SIG-M5 treated with dmso at 0.1 percent for 504 hours (cell line): ENCODE measurements at regions not wholly inside any gene's neighbourhood (a gene's known extent, or its start where the extent isn't known, plus 50 kb on each side); places are given as distances from the start of the nearest gene placed in this dataset.

Experiments
- DNase-seq: peaks from one replicate; lab custom pipeline; 2025; ENCODE audit not compliant: unreplicated experiment; lab: John Stamatoyannopoulos, UW

DNA sequence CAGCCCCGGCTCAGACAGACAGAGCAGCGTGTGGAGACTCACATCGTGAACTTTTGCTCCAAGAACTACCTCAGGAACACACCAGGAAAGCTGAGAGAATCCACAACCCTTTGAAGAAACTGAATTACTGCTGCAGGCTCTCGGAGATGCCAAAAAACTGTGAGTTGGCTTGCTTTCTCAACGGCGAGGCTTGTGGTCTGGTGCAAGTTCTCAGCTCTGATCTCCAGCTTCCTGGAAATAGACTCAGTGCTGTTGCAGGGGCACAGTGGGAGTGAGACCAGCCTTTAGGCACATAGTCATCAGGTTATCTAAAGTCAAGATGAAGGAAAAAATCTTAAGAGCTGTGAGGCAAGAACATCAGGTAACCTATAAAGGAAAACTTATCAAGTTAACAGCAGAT is 273.7 kb upstream of the LRATD1 start:
- DNase-seq: no peak

DNA sequence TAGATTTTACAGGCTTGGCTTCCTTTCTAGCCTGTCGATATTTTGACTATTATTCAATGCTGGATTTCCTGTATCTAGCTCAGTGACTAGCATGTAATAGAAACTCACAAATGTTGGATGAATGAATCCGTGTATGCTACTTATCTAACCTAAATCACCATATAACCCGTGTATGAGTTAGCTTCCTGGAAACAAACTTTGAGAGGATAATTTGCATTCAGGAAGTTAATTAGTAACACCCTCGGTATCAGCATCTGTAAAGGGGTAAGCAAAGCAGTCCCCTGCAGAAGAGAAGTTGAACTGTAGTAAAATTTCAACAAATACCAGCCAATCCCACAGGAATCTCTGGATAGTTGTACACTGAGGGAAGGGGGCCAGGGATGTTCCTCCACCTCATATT is 269.4 kb upstream of the LRATD1 start:
- DNase-seq: no peak

DNA sequence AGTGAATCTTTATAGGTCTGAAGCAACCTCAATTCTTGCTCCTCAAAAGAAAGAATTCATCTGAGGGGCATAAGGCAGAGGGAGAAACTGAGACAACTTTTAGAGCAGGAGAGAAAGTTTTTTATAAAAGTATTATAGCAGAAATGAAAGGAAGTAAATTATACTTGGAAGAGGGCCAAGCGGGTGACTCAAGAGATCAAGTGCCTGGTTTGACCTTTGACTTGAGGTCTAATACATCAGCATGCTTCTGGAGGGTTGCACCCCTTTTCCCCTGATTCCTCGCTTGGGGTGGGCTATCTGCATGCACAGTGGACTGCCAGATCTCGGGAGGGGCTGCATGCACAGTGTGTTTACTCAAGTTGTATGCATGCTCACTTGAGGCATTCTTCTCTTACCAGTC is 268.5 kb upstream of the LRATD1 start:
- no peak for DNase-seq

DNA sequence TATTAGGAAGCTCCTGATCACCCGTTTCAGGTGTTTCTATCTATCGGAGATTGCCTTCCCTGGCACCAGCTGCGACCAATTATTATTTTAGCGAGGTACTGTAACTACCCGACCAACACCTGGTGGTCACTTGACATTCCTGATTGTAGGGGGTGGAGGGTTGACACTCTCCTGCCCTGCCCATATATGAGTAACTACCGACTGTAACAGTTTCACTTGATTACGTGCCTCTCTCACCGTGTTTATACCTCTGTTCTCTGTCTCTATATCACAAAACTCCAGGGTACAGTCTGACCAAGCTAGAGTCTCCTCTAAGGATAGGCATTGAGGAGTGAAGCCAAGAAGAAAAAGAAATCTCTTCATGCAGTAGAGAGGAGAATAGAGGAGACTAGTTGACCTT is 268.0 kb upstream of the LRATD1 start:
- DNase-seq: no peak

DNA sequence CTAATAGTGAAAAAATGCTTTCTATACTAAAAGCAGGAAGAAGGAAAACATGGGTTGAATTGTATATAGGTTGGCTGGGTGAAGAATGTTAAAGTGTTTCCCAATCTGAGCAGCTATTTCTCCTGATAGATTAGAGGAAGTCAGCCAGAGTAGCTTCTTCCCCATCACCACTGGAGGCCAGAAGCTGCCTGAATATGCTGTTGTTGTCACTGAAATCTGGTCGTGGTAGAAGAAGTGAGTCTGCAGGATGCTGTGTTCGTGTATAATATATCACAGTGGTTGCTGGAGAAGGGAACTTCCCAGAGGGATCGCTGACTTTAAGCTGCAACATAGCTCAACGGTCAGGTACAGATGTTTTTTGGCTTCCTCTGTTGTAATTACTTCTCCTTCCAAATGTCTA is 247.5 kb upstream of the LRATD1 start:
- DNase-seq: peak; percentile 51

DNA sequence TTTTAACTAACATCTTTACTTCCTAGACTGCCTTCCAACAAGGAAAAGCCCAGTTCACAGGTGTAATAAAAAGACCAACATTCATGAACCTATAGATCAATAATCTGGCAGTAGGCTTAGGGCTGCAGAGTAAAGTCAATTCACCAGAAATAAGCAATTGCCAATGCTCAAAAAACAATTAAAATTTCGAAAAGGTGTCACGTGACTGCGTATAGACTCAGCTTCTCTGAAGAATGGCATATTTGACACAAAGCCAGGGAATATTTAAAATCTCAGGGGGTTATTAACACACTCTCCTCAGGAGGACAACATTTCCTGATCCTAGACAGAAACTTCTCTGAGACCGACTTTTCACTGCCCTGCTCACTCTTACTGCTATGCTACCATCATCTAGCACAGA is 245.2 kb upstream of the LRATD1 start:
- no peak for DNase-seq

DNA sequence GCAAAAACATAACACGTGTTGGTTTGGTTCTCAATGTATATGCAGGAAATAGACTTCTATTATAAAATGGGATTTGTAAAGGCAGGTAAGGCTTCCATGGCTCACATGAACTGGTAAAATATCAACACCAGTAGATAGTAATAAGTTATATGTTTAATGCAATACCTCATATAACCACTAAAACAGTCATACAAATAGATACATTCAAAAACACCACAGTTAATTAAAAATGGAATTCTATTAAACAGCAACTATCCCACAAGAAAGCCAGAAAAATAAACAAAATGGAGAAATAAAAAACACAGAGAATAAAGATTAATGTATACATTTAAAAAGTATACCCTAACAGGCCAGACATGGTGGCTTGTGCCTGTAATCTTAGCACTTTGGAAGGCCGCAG is 243.8 kb upstream of the LRATD1 start:
- DNase-seq: no peak

DNA sequence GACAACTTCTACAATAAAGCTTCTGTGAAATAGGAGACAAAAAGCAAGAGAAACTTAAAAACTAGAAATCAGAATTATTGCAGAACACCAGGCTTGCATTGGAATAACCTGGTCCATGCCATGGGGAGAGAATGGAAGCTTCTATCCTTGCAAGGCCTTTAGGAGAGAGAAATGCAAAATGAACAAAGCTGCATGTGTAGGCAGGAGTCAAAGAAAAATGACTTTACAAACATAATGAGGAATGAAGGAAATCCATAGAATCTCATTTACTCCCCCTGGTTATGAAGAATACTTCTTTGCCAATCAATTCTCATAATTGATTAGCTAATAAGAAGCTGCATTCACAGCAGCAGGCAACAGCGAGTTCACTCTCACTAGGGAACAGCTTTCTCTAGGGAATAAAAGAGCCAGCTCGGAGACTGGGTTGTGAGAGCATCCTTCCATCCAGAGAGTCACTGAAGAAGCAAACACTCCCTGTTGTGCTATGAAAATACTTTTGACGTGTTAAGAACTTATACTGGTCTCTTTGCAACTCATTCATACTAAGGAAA is 235.9 kb upstream of the LRATD1 start:
- DNase-seq: no peak

DNA sequence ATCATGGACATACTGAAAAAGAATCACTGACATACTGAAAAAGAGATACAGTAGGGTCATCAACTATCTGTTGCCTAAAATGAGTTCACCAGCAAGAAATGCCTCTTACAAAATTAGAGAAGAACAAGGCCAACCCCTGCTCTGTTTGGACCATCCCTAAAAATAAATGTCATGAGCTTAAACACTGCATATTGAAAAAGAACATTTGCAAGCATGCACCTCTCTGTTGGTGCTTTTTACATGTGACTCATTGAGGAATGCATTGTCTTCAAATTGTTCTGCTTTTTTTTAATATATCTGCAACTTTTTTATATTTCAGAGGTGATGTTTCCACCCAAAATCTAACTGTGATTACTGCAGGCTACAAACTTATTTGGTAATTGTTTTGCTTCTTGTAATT is 233.9 kb upstream of the LRATD1 start:
- no peak for DNase-seq

DNA sequence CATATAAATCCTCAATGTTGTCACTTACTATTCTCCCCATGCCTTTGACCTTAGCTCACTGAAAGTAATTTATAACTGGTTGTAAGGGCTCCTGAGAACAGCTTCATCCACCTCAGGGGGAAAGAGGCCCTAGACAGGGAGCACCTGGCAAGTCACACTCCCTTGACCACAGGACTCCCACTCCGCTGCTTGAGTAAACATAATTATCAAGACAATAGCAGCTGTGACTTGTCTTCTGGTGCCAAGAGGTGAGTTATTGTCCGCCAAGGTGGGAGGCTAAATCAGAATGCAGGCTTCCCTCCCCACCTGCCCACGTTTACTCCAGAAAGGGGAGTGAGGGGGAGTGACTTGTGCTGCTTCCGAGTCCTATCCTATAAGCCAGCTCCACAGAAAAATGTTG is 230.6 kb upstream of the LRATD1 start:
- DNase-seq: no peak

DNA sequence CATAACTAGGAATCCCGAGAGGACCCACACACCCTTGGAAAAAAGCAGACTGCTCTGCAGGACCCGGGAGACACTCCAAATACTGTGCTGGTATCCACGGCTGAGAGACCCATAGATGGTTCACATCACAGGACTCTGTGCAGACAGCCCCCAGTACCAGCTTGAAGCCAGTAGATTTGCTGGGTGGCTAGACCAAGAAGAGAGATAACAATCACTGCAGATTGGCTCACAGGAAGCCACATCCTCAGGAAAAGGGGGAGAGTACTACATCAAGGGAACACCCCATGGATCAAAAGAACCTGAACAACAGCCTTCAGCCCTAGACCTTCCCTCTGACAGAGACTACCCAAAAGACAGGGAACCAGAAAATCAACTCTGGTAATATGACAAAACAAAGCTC is 223.8 kb upstream of the LRATD1 start:
- no peak for DNase-seq

DNA sequence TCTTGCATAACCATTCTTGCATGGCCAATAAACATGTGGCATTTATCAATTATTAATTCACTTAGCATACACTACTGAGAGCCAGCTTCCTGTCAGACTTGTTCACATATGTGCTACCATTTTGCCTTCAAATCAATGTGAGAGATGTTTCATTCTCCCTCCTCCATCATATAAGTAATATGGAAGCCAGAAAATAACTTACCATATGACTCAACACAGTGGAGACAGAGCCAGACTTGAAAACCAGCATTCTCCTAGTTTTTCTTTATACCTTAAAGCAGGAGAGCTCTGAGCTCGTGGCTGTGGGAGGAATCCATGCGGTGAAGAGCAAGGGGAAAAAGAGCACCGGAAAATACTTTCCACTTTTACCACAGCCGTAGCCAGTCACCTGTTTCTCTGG is 215.0 kb upstream of the LRATD1 start:
- DNase-seq: no peak

DNA sequence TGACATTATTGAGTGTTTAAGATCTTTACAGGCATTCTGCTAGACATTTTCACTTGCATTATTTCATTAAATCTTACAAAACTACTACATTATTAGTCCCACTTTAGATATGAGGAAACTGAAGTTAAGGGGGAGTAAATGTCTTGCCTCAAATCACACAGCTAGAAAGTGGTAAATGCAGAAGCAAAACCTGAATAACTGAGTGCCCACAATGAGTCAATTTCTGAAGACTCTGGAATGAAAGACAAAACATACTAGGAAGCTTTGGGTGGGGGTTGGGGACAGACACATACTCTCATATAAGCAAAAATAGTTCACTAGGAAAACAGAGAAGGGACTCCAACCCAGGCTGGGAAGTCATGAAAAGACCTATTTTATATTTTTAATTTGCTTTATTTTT is 214.4 kb upstream of the LRATD1 start:
- no peak for DNase-seq

DNA sequence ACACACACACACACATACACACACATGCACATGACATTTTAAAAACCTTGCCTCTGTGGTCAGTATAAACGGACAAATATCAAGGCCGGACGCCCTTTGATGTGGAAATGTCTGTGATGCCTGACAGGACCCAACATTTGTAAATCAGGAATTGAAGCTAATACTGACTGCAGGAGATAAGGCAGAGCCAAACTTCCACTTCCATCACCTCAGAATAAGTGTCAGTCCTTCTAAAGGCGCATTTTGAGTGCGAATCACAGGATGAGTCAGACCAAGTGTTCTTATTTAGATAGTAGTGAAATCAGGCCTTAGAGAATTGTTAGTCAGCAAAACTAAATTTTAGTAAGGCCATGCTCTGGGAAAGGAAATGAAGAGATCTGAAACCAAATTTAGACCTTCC is 211.7 kb upstream of the LRATD1 start:
- DNase-seq: no peak

DNA sequence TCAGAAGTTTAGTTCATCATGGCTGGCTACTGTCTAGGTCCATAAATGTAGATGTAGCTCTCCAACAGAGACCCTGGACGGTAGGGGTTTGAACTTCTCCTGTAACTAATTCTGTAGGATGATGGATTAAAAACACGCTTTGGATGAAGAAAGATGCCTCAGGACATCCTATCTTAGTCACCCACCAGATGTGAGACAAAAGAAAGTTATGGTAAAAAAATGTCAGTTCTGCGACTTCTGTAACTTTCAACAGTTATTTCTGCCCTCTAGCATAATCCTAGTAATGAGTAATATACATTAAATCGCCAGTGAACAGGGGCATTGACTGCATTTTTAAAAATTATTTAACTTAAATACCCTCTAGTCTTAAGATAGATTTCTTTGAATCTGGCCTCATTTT is 210.1 kb upstream of the LRATD1 start:
- no peak for DNase-seq

DNA sequence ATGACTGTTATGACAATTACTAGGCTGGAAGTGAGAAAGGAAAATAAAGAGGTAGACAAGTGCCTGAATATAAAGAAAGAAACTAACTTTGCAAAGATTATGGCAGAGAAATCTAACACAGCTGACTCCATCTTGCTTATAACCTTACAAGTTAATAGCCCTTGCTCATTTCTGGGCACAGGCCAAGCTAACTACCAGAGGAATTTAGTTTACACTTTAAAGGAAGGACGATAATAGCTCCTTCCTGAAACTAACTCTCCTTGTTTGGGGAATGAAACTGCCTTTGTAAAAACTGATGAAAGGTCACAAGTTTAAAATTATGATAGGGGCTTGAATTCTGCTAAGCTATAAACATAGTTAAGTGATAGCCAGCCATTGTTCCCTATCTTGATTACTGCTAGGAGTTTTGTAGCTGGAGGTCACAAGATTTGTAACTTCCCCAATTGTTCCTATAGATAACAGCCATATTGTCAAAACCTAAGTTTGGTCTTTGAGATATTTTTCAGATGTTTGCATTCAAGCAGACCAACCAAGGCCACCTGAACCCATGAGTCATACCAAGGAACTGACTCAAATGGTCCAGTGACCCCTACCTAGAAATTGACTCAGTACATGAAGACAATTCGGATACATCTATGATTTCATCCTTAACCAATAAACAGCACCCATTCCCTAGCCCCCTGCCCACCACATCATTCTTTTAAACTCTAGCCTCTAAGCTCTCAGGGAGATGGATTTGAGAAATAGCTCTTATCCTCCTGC is 209.2 kb upstream of the LRATD1 start:
- no peak for DNase-seq

DNA sequence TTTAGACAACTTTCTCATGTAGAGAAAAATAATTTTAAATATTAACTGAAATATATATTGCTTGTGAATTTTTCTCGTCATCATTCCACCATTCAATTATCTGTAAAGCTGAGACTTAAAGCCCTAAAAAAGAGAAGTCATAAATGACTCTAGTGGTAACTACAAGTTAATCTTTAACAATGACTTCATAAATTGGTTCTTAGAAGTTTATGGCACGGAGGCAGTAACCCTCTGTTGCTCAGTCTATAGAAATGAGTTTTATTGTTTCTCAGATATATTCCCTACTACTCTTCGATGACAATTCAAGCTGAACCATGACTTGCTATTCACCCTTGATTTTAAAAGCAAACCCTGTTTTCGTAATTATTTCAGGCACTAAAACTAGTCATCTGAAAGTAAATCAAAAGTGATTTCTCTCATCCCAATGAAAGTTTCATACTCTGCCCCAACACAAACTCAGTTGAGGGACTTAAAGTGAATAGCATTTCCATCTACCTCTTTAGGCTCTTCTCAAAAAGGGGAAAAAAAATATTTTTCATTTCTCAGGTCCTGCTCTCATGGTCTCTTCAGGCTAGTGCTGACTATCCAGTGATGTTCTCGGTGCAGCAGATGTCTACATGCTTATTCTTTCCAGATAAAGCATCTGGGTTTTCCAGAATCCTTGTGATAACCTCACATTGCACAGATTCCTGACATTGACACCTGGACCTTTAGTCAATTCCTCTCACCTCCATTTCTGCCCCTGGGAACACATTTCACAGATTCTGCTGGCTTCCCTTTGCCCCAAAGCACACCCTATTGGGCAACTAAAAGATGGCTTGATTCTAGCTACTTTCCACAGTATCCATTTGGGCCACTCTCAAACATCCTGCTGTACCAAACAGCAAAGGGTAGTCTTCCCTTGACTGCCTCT is 207.8 kb upstream of the LRATD1 start:
- DNase-seq: no peak

DNA sequence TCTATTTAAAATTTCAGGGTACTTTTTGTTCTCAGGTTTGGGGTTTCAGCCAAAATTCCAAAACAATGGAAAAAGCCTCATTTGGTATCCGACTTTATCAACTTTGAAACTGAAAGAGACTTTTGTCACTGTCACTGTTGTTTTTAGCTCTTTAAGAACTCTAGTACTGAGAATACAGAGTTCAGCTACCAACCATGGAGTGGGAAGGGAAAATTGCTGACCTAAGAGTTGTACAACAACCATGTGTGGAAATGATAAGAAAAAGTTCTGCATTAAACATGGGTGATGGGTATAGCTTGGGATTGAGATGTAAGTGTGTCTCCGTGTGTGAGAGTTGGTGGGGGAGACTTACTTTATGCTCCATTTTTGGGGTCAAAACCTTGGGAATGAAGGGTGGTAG is 206.6 kb upstream of the LRATD1 start:
- DNase-seq: no peak

DNA sequence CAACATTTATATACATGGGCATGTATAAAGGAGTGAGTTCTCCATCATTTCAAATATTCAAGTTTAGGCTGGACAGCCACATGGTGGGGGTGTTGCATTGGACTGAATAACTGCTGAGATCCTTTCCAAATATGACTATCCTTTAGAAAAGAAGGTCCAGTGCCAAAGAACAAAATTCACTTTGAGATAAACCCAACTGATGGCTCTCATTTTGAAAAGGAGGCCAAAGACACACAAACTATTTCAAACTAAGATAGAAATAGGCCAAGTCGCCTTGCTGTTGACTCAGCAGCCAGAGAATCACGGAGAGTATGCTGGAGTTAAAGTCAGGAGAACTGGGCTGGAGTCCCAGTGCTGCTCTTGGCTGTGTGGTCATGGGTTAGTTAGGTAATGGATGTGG is 204.5 kb upstream of the LRATD1 start:
- DNase-seq: no peak

DNA sequence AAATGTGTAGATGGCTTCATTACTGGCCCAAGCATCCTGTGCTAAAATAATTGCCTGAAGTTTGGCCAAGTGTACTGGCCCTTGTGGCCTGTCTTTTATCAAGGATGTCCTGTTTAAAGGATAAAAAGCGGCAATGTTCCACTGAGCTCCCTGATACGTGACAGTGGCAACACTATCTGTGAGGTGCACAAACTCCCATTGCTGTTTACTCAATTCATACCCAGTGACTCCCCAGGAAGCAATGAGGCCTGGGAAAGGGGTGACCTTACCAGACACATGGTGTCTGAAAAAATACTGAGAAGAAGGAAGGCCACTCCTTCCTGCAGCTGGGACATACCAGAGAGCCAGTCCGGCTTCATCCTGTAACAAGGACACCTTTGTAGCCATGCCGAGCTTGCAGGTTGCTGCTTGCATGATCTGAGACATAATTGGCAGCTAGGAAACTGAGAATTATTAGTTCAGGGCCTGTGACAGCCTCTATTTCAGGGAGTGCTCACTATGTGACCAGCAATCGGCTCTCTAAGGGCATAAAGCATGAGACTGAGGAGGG is 198.5 kb upstream of the LRATD1 start:
- DNase-seq: no peak

DNA sequence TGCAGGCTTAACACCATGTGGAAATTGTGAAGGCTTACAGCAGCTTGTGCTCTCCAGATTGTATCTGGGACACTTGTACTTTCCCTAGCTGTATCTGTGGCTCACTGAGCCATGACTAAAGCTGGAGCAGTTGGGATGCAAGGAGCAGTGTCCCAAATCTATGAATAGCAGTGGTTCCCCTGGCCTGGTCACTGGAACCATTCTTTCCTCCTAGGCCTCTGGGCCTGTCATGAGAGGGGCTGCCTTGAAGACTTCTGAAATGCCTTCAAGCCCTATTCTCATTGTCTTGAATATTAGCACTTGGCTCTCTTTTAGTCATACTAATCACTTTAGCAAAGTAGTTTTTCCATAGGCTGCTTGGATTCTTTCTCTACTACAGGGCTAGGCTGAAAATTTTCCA is 186.8 kb upstream of the LRATD1 start:
- no peak for DNase-seq

DNA sequence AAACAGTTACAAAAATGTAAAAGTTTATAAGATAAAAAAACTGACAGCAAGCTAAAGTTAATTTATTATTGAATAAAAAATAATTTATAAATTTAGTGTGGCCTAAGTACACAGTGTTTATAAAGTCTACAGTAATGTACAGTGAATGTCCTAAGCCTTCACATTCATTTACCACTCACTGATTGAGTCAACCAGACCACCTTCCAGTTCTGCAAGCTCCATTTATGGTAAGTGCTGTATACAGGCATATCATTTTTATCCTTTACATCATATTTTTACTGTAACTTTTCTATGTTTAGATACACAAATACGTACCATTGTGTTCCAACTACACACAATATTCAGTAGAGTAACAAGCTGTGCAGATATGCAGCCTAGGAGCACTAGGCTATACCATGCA is 184.2 kb upstream of the LRATD1 start:
- DNase-seq: no peak
